ENCODE measurements at regions not wholly inside any gene's neighbourhood (a gene's known extent, or its start where the extent isn't known, plus 50 kb on each side); places are given as distances from the start of the nearest gene placed in this dataset.

- Histone ChIP-seq H3K4me1 (ENCODE audit: insufficient read depth) (no peaks in the 10 kb centered on the region), H3K27me3 (no peaks in the 10 kb centered on the region), H3K36me3 (no peaks in the 10 kb centered on the region), H3K4me3 (no peak overlapping the region), H3K9me3 (no peaks in the 10 kb centered on the region), H3K27ac (no peak overlapping the region)
- intact Hi-C loops (cut with DNase I): no loop called here
- DNase-seq: no peak
- TF ChIP-seq CTCF (IDR thresholded peaks at IDR 0.05) (no peak), POLR2A (IDR thresholded peaks at IDR 0.05) (no peak), EP300 (IDR thresholded peaks at IDR 0.05) (no peak)
These were observed 592.6 kb downstream of the TBC1D4 start for GRCh38 chr13:74889321-74889720.

GRCh38 chr13:74886502-74886901 lies 595.5 kb downstream of the TBC1D4 start:
- no peak for TF ChIP-seq EP300 (IDR thresholded peaks at IDR 0.05)
- Histone ChIP-seq H3K9me3 (no peaks in the 10 kb centered on the region), H3K4me1 (ENCODE audit: insufficient read depth) (no peaks in the 10 kb centered on the region), H3K27me3 (no peaks in the 10 kb centered on the region), H3K4me3 (no peak overlapping the region), H3K27ac (no peak overlapping the region), H3K36me3 (no peaks in the 10 kb centered on the region)
- intact Hi-C loops (cut with DNase I): no loop called here
- WGBS, 3 donors: 23 to 35% (median 31%) methylated on average over 3 of the region's 3 CpGs
- no peak for DNase-seq

DNA sequence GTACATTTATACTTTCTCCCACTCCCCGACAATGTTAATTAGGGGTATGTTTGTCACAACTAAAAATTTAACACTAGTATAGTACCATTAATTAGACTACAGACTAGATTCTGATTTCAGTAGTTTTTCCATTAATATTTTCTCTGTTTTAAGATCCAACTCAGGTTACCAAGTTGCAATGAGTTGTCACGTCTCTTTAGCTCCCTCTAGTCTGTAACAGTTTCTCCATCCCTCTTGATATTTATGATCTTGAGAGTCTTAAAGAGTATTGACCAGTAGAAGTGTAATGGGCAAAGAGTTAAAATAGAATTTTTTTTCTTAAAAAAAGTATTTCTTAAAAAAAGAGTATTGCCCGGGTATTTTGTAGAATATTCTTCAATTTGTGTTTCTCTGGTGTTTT lies 598.1 kb downstream of the TBC1D4 start:
- intact Hi-C loops (cut with DNase I): no loop called here
- TF ChIP-seq POLR2A (IDR thresholded peaks at IDR 0.05) (no peak), EP300 (IDR thresholded peaks at IDR 0.05) (no peak), CTCF (IDR thresholded peaks at IDR 0.05) (no peak)
- no peak for DNase-seq

DNA sequence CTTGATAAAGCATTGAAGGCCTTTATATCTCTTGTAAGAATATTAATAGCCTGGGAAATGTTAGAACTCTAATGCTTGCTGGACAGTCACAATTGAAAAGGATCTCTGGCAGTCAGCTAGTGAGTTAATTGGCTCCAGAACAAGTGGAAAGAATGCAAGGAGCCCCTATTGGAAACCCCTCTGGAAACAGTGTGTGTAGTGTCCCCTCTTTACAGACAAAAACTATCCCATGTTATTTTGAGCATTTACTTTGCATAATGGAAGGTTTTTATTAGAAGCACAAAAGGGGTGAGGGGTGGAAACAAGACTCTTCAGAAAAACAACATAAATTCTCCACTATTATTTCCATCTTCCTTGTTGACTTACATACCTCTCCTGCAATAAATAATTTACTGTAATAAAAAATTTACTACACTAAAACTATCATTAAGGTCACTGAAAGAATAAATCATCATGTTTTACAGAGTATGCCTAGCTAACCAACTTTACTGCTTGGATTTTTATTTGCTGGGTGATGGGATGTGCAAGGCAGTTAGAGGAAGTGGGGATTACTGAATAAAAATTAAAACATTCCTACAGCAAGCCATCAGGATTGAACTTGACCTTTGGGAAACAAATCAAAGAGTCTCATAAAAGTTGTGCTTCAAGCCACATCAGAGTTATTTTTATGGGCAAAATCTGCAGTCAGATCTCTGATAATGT lies 610.4 kb downstream of the TBC1D4 start:
- Histone ChIP-seq H3K36me3 (no peaks in the 10 kb centered on the region), H3K4me1 (ENCODE audit: insufficient read depth) (no peaks in the 10 kb centered on the region), H3K4me3 (no peak overlapping the region), H3K27ac (no peak overlapping the region), H3K9me3 (no peaks in the 10 kb centered on the region), H3K27me3 (no peaks in the 10 kb centered on the region)
- no peak for DNase-seq
- no peak for TF ChIP-seq EP300 (IDR thresholded peaks at IDR 0.05)
- TF ChIP-seq CTCF (IDR thresholded peaks at IDR 0.05): no peak
- TF ChIP-seq POLR2A (IDR thresholded peaks at IDR 0.05): no peak
- intact Hi-C loops (cut with DNase I): no loop called here

More for the DNA sequence above, 598.1 kb downstream of the TBC1D4 start:
- Histone ChIP-seq H3K36me3 (no peaks in the 10 kb centered on the region), H3K9me3 (peaks cover 0 to 3% of the 10 kb centered on the region in 2 donors), H3K27ac (no peak overlapping the region), H3K4me1 (ENCODE audit: insufficient read depth) (no peaks in the 10 kb centered on the region), H3K27me3 (no peaks in the 10 kb centered on the region), H3K4me3 (no peak overlapping the region)
- 74 to 75% (median 75%) methylated on average over 3 of the region's 3 CpGs for whole genome bisulfite sequencing, 3 donors

DNA sequence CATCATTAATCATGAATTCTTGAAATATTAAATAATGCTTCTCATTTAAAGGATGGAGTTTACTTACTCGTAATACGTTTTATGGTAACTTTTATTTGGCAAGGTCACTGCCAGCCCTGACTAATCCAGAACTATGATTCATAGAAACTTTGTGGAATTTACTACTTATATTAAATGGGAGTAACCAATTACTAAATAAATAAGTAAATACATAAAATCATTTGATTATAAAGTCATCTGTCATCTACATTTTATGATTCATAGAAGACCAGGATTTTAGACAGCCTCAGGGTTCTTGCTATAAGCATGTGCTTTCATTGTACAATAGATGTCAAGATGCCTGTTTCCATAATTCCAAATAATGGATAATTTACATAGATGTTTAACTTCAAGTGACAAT lies 611.1 kb downstream of the TBC1D4 start:
- Histone ChIP-seq H3K27me3 (no peaks in the 10 kb centered on the region), H3K4me3 (no peak overlapping the region), H3K27ac (no peak overlapping the region), H3K4me1 (ENCODE audit: insufficient read depth) (no peaks in the 10 kb centered on the region), H3K9me3 (no peaks in the 10 kb centered on the region), H3K36me3 (no peaks in the 10 kb centered on the region)
- TF ChIP-seq EP300 (IDR thresholded peaks at IDR 0.05) (no peak), POLR2A (IDR thresholded peaks at IDR 0.05) (no peak), CTCF (IDR thresholded peaks at IDR 0.05) (no peak)
- no peak for DNase-seq
- intact Hi-C loops (cut with DNase I): no loop called here
- WGBS, 3 donors: 68 to 89% (median 81%) methylated on average over 2 of the region's 2 CpGs

Measured in ovary (tissue), 7 donors.